CD1c-positive myeloid dendritic cell (primary cell): ENCODE measurements at regions not wholly inside any gene's neighbourhood (a gene's known extent, or its start where the extent isn't known, plus 50 kb on each side); places are given as distances from the start of the nearest gene placed in this dataset.

Experiments used
- DNase-seq: peaks from one replicate; pipeline ENCODE4 v3.0.0-alpha.2; 2016; ENCODE audit errors: extremely low spot score

DNA sequence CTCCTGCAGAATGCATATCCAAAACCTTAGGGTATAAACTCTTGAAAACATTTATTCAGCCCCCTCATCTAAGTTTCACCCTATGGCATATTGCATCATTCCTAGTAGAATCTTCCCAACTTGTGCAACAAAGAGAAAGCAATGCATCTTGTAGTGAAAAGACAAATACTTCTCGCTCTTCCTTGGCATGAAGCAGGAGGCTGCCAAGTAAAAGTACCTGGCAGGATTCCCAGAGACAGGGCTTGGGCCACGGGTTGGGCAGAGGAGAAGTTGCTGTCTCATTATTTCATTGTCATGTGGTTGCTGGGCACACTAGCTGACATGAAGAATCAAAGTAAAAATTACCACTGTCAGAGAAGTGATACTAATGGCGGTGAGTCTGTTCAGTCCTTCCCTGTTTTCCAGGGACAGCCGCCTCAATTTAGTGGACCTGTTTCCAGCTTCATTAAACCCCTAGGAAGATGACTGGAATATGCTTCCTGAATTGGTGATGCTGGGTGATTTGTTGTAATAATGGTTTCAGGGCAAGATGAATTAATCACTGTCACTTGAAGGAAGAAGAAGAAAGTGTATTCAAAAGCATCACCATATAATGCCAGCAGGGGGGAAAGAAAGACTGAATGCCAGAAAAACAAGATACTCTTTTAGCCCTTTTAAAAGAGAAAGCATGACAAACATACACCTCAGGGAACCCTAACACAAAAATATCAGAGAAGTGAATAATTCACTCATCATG lies 380.5 kb upstream of the IGFBP7 start:
- no peak for DNase-seq

DNA sequence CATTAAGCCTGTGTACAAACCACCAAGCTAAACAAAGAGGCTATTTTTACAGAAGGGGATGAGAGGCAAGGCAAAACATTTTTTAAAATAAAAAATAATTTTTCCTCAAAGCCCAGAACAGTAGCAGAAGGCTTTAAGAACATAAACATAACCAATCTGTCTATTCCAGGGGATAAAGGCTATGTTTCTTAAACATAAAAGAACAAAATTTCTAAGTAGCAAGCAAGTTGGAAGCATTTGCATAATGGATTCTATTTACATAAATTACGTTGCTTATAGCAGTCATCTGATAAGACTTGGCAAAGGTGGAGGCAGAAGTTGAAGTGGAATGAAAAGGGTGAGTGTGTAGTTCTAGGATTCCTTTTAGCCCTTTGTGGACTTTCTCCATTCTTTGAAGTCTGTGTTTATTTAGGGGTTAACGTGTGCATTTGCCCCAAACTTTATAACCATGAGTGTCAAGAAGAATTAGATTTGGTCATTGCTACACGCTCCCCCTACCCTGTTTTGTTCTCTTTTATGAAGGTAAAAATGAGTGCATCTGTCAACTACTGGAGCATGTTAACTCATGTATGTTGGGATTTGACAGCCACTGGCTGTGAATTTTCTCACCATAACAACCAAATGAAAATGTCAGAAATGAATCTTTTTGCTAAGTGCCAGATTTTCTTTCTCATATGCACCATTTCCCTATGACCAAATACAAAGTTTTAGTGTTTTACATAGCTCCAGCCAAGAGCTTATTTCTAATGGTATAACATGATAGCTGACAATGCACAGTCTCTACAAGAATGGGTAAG lies 378.4 kb upstream of the IGFBP7 start:
- no peak for DNase-seq

DNA sequence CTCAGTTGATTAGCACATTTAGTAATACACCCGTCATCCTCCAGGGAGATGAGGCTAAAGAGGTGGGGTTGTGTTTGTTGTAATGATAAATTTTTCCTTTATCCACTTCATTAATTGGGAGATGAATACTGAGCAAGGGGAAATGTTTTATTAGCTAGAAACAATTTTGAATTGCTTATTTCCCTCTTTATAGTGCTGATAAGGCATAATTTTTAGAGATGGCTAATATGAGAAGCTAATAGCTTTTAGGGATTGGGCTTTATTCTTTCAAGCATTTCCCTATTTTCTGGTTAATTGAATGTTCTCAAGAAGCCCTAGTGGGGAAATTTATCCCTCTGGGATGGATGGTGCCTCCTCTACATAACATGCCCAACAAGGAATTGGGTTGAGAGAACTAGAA lies 365.2 kb upstream of the IGFBP7 start:
- DNase-seq = no peak

- DNase-seq = no peak
Observed at GRCh38 chr4:57465321-57466056, 355.3 kb upstream of the IGFBP7 start.

DNA sequence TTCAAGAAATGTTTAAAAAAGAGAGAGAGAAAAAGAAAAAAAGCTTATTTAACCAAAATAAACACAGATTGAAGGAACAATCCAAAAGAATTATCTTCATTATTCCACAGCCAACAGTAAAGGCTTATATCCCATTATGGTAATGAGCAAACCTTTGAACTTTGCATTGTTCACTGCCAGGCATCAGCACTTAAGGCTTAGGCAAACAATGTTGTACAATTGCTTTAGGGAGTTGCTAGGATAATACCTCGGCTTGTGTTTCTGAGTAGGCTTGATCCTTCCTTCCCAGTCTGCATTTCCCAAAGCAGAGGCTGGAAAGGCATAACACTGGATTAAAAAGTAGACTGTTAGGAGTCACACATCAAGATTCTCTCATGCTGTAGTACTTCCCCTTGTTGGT lies 352.7 kb upstream of the IGFBP7 start:
- DNase-seq = no peak

DNA sequence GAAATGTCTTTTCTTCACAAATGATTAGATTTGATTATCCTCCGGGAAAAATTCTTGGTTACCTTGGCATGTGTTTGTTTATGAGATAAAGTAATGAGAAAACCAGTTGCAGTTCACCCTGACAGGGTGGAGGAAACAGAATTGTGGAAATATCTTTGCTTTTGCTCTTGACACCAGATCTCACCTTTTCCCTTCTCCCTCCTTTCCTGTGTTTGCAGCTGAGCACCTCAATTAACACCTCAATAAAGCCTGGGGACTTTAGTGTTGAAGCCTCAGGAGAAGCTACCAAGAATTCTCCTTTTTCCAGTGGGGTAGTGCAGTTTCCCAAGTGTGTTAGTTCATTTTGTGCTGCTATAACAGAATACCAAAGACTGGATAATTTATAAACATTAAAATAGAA lies 350.8 kb upstream of the IGFBP7 start:
- no peak for DNase-seq

- DNase-seq = no peak
Observed at GRCh38 chr4:57448901-57449300, 338.7 kb upstream of the IGFBP7 start.

DNA sequence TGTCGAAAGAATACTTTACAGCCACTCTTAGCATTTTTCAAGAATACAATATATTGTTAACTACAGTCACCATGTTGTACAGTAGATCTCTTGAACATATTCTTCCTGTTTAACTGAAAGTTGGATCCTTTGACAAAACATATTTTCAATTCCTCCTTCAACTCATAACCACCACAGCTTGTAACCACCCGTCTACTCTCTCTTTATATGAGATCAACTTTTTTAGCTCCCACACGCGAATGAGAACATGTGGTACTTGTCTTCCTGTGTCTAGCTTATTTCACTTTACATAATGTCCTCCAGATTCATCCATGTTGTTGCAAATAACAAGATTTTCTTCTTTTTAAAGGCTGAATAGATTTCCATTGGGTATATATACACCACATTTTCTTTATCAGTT lies 338.3 kb upstream of the IGFBP7 start:
- DNase-seq = no peak

GRCh38 chr4:57446266-57446665 lies 336.1 kb upstream of the IGFBP7 start:
- DNase-seq = no peak

DNA sequence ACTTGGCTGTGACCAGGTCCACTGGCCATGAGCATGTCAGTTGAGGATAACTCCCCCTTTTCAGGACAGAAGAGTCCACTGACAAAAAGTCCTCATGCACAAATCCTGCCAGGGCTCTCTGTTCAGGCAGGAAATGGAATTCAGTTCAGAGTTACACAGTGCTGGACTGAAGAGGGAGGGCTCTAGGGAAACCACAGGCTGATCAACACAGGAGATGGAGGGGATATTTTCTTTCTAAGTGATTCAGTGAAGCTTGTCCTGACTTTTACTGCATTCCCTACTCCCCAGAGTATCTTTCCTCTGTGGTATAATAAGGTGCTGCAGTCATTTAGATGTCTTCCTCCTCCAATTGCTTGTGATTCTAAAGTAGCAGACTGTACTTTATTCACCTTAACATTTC lies 335.5 kb upstream of the IGFBP7 start:
- DNase-seq = no peak

DNA sequence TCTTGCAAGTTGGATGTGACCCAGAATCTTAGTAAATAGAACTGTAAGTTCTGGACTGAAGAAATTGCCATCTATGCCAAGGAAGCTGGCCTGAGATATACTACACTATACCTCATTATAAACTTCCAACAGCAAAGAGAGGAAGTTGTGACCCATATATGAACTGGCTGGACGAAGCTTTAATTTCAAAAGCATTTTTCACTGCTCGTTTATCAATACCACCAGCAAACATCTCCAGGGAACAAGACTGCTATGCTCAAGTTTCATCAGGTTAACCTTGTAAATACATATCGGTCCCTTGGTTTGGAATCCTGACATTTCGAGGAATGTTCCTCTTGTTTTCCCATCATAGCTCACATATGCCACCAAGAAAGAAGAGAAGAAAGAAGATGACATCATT lies 334.5 kb upstream of the IGFBP7 start:
- no peak for DNase-seq

DNA sequence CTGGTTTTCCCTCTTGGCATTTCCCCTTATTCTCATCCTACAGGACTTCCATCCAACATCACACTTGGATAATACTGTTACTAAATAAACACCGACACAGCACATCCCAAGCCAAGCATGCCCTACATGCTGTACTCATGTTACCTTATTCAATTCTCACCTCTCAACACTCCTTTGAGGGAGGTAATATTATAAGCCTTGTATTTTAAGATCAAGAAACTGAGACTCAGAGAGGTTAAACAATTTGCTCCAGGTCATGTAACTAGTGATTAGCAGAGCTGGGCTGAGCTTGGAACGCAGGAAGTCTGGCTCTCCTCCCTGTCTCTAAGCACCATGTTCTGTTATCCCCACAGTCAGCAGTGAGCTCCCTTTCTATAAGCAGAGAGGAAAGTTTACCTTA lies 333.6 kb upstream of the IGFBP7 start:
- no peak for DNase-seq

GRCh38 chr4:57443308-57443707 lies 333.1 kb upstream of the IGFBP7 start:
- no peak for DNase-seq

DNA sequence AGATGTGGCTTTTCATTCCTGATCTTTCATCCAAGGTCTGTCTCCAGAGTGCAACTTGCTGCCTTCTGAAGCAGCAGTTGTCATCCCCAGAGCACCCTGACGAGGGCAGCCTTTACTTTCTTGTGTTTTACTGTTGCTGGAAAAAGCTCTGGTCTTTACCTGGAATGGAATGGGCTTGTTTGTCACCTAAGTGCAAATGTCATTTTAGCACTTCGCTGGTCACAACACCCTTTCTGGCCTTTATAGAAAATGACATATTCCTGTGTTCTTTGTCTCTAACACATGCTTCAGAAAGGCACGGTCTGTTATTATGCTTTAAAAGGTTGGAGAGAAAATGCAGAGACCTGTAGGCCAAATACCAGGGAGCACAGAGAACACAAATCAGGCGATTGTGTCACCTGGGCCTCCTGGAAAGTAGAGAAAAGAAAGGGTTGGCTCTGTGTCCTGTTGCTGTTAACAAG lies 332.7 kb upstream of the IGFBP7 start:
- DNase-seq = no peak

DNA sequence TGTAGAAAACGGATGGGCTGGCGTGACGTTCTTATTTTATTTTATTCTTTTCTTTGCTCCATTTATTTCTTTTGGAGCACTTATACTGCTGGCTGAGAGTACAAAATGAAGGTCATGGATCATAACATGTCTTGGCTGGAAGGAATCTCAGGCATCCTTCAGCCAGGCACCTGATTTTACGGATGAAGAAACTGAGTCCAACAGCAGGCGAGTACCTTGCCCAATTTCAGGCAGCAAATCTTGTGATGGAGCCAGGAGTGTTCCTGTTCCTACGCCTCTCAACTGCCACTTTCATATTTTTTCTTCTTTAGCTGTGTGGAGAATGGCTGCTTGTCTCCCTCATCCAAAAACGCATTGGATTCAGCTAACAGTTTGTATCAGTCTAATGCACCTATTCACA lies 332.1 kb upstream of the IGFBP7 start:
- DNase-seq = no peak

GRCh38 chr4:57437649-57438048 lies 327.5 kb upstream of the IGFBP7 start:
- DNase-seq = no peak

GRCh38 chr4:57435300-57435699 lies 325.1 kb upstream of the IGFBP7 start:
- DNase-seq = no peak

- no peak for DNase-seq
Observed at GRCh38 chr4:57430726-57431125, 320.5 kb upstream of the IGFBP7 start.

- DNase-seq = peak; percentile 37
Observed at GRCh38 chr4:57426779-57427395, 316.7 kb upstream of the IGFBP7 start.

- DNase-seq = no peak
Observed at GRCh38 chr4:57425610-57426009, 315.4 kb upstream of the IGFBP7 start.

GRCh38 chr4:57424232-57424897 lies 314.2 kb upstream of the IGFBP7 start:
- DNase-seq = no peak

- DNase-seq = no peak
Observed at GRCh38 chr4:57418133-57418532, 307.9 kb upstream of the IGFBP7 start.
